ENCODE measurements at regions not wholly inside any gene's neighbourhood (a gene's known extent, or its start where the extent isn't known, plus 50 kb on each side); places are given as distances from the start of the nearest gene placed in this dataset.

DNA sequence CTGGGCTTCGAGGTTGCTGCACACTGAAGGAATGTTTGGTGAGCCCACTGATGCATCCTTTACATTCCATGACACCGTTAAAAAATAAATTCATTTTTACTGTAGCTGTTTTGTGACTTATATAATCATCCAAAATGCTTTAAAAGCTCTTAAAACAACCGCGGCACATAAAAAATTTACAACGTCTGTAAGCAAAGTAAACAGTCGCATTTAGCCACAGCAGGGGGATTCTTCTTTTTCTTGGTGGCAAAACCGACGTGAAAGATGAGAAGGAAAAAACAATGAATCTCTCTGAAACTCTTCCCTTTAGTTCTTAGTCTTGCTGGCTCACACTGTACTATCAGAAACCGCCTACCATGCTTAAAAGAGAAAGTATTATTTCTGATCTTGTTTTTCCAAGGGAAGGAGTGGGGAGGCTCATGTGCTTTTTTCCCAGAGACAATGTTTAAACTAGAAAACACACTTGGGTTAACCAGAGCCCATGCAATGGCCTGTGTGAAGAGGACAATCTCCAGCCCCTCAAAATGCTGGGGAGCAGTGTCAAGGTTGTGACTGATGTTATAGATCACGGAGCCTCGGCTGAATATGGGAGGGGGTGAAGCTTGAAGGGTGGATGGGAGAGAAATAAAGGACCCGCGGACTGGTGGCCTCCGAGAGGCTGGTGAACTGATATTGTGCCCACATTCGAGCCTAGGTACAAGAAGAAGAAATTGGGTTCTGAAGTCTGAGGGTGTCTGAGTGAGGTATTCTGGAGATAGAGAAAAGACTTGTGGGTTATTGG lies 91.1 kb downstream of the IRF8 start:
- Mint-ChIP-seq H3K4me1 (peaks cover 5% of the 10 kb centered on the region), H3K27ac (no peak overlapping the region), H3K9me3 (no peaks in the 10 kb centered on the region), H3K27me3 (ENCODE audit: insufficient read depth) (peaks cover 3% of the 10 kb centered on the region), H3K4me3 (no peak overlapping the region), H3K36me3 (ENCODE audit: low read depth) (no peaks in the 10 kb centered on the region)
- no peak overlapping the region for H3K27ac ChIP-seq (ENCODE audit: low read depth, low read length)
- no peaks in the 10 kb centered on the region for H3K9me3 ChIP-seq (ENCODE audit: control insufficient read depth, low read length)
- no peak overlapping the region for H3K4me3 ChIP-seq (ENCODE audit: low read length)
- DNase-seq: peak; percentile 30
- H3K36me3 ChIP-seq (ENCODE audit: control insufficient read depth, insufficient read depth, low read length): no peaks in the 10 kb centered on the region
- TF ChIP-seq CTCF (conservative IDR thresholded peaks at IDR 0.05): no peak
- WGBS, 2 experiments (ENCODE audit: insufficient coverage in 1 of 2, insufficient read length in 1 of 2): 86 to 89% methylated on average over 14 to 15 of the region's 15 CpGs
- no peaks in the 10 kb centered on the region for H3K27me3 ChIP-seq (ENCODE audit: control insufficient read depth, insufficient read depth, low read length, poor library complexity, severe bottlenecking)
- H3K4me1 ChIP-seq (ENCODE audit: control insufficient read depth, insufficient read depth, low read length): no peaks in the 10 kb centered on the region
- H3K9ac ChIP-seq (ENCODE audit: extremely low read depth, low read length, poor library complexity, severe bottlenecking): no peak overlapping the region

GRCh38 chr16:85990861-85991301 lies 91.9 kb downstream of the IRF8 start:
- no peak for TF ChIP-seq CTCF (conservative IDR thresholded peaks at IDR 0.05)
- DNase-seq: peak; percentile 30
- Histone ChIP-seq H3K9ac (ENCODE audit: extremely low read depth, low read length, poor library complexity, severe bottlenecking) (no peak overlapping the region), H3K4me1 (ENCODE audit: control insufficient read depth, insufficient read depth, low read length) (no peaks in the 10 kb centered on the region), H3K9me3 (ENCODE audit: control insufficient read depth, low read length) (no peaks in the 10 kb centered on the region), H3K27ac (ENCODE audit: low read depth, low read length) (no peak overlapping the region), H3K36me3 (ENCODE audit: control insufficient read depth, insufficient read depth, low read length) (no peaks in the 10 kb centered on the region), H3K27me3 (ENCODE audit: control insufficient read depth, insufficient read depth, low read length, poor library complexity, severe bottlenecking) (no peaks in the 10 kb centered on the region), H3K4me3 (ENCODE audit: low read length) (no peak overlapping the region)
- Mint-ChIP-seq H3K36me3 (ENCODE audit: low read depth) (no peaks in the 10 kb centered on the region), H3K9me3 (no peaks in the 10 kb centered on the region), H3K4me1 (peaks cover 5% of the 10 kb centered on the region), H3K27ac (no peak overlapping the region), H3K27me3 (ENCODE audit: insufficient read depth) (peaks cover 3% of the 10 kb centered on the region), H3K4me3 (no peak overlapping the region)
- 89 to 100% methylated on average over 5 to 12 of the region's 12 CpGs for WGBS, 2 experiments (ENCODE audit: insufficient coverage in 1 of 2, insufficient read length in 1 of 2)

DNA sequence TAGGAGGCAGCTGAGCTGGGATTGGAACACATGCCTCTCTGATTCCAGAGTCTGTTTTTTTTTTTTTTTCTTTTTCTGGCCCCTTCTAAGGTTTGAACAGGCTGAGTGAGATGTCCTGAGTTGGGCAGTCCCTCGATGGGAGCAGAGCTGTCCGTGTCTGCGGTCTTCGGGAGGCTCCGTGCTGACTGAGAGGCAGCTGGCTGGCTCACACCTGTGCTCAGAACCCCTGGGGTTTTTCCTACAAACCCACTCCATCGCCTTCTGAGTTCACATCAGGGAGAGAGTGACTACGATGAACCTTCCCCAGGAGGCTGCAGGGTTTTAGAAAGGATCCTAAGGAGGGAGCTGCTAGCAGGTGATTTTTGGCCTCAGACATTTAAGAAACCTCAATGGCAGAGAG lies 92.5 kb downstream of the IRF8 start:
- H3K27ac ChIP-seq (ENCODE audit: low read depth, low read length): no peak overlapping the region
- H3K27me3 Mint-ChIP-seq (ENCODE audit: insufficient read depth): peaks cover 3% of the 10 kb centered on the region
- no peaks in the 10 kb centered on the region for H3K9me3 Mint-ChIP-seq
- H3K36me3 Mint-ChIP-seq (ENCODE audit: low read depth): no peaks in the 10 kb centered on the region
- no peaks in the 10 kb centered on the region for H3K27me3 ChIP-seq (ENCODE audit: control insufficient read depth, insufficient read depth, low read length, poor library complexity, severe bottlenecking)
- no peak overlapping the region for H3K9ac ChIP-seq (ENCODE audit: extremely low read depth, low read length, poor library complexity, severe bottlenecking)
- no peak overlapping the region for H3K27ac Mint-ChIP-seq
- H3K4me1 ChIP-seq (ENCODE audit: control insufficient read depth, insufficient read depth, low read length): no peaks in the 10 kb centered on the region
- H3K4me3 ChIP-seq (ENCODE audit: low read length): no peak overlapping the region
- H3K36me3 ChIP-seq (ENCODE audit: control insufficient read depth, insufficient read depth, low read length): no peaks in the 10 kb centered on the region
- DNase-seq: peak; percentile 42
- WGBS, 2 experiments (ENCODE audit: insufficient coverage in 1 of 2, insufficient read length in 1 of 2): 83 to 88% methylated on average over 2 to 7 of the region's 7 CpGs
- TF ChIP-seq CTCF (conservative IDR thresholded peaks at IDR 0.05): no peak
- H3K9me3 ChIP-seq (ENCODE audit: control insufficient read depth, low read length): no peaks in the 10 kb centered on the region
- no peak overlapping the region for H3K4me3 Mint-ChIP-seq
- H3K4me1 Mint-ChIP-seq: peaks cover 5% of the 10 kb centered on the region

Measured in endodermal cell (in vitro differentiated cells).